Peyer's patch (tissue), 4 donors: ENCODE measurements at regions not wholly inside any gene's neighbourhood (a gene's known extent, or its start where the extent isn't known, plus 50 kb on each side); places are given as distances from the start of the nearest gene placed in this dataset.

Source experiments
- DNase-seq, 3 donors: peaks; one replicate each; pipeline ENCODE4 v3.0.0-alpha.2; 2017 to 2019
- H3K27ac ChIP-seq, 4 donors: fragments of 200-600 bp; sonication (generic); one replicate each; pipeline ENCODE4 v1.5.1; 2016 to 2019
- H3K27me3 ChIP-seq, 2 donors: fragments of 200-600 bp; sonication (generic); one replicate each; pipeline ENCODE4 v1.5.1; 2019
- H3K36me3 ChIP-seq, 3 donors: fragments of 200-600 bp; sonication (generic); one replicate each; pipeline ENCODE4 v1.5.1; 2016 to 2019
- H3K4me1 ChIP-seq, 4 donors: fragments of 200-600 bp; sonication (generic); one replicate each; pipeline ENCODE4 v1.5.1; 2016 to 2019
- H3K4me3 ChIP-seq, 4 donors: fragments of 200-600 bp; sonication (generic); 1 replicate in 3 of 4; 2 replicates in 1 of 4; pipeline ENCODE4 v1.5.1; 2016 to 2019; ENCODE audit warnings: mild to moderate bottlenecking in 1 of 4
- H3K9me3 ChIP-seq, 4 donors: fragments of 200-600 bp; sonication (generic); one replicate each; pipeline ENCODE4 v1.5.1; 2016 to 2019; ENCODE audit warnings: mild to moderate bottlenecking in 1 of 4
- CTCF ChIP-seq, 6 experiments: fragments of 450-650 bp in 4 of 6; fragments of 200-600 bp in 2 of 6; sonication (generic) in 1 of 6; IDR thresholded peaks; one replicate each; pipeline ENCODE4 v1.5.1; 2017 to 2019; ENCODE audit warnings: antibody characterized with exemption in 6 of 6, mild to moderate bottlenecking in 3 of 6, moderate library complexity in 1 of 6
- POLR2A ChIP-seq, 2 donors: fragments of 450-650 bp; IDR thresholded peaks; one replicate each; pipeline ENCODE4 v1.5.1; 2017; ENCODE audit warnings: antibody characterized with exemption in 2 of 2, mild to moderate bottlenecking in 2 of 2, moderate library complexity in 2 of 2

- TF ChIP-seq POLR2A (IDR thresholded peaks at IDR 0.05) (no peak), CTCF (IDR thresholded peaks at IDR 0.05) (no peak)
- no peaks in the 10 kb centered on the region for H3K4me1 ChIP-seq
- H3K4me3 ChIP-seq: no peak overlapping the region
- no peak for DNase-seq
- no peaks in the 10 kb centered on the region for H3K27me3 ChIP-seq
- H3K9me3 ChIP-seq: no peaks in the 10 kb centered on the region
- no peaks in the 10 kb centered on the region for H3K36me3 ChIP-seq
- no peak overlapping the region for H3K27ac ChIP-seq
These were observed 247.3 kb upstream of the TAS2R1 start for GRCh38 chr5:9877488-9877887.

GRCh38 chr5:9876451-9876850 lies 246.3 kb upstream of the TAS2R1 start:
- H3K27me3 ChIP-seq: no peaks in the 10 kb centered on the region
- H3K4me3 ChIP-seq: no peak overlapping the region
- H3K27ac ChIP-seq: no peak overlapping the region
- no peaks in the 10 kb centered on the region for H3K9me3 ChIP-seq
- no peaks in the 10 kb centered on the region for H3K4me1 ChIP-seq
- TF ChIP-seq CTCF (IDR thresholded peaks at IDR 0.05): no peak
- TF ChIP-seq POLR2A (IDR thresholded peaks at IDR 0.05): no peak
- no peaks in the 10 kb centered on the region for H3K36me3 ChIP-seq
- DNase-seq: no peak

- H3K27ac ChIP-seq: no peak overlapping the region
- no peaks in the 10 kb centered on the region for H3K4me1 ChIP-seq
- H3K36me3 ChIP-seq: no peaks in the 10 kb centered on the region
- DNase-seq: no peak
- H3K4me3 ChIP-seq: no peak overlapping the region
- no peak for TF ChIP-seq POLR2A (IDR thresholded peaks at IDR 0.05)
- no peak for TF ChIP-seq CTCF (IDR thresholded peaks at IDR 0.05)
- H3K27me3 ChIP-seq: no peaks in the 10 kb centered on the region
- H3K9me3 ChIP-seq: peaks cover 0 to 3% (median 0%) of the 10 kb centered on the region in 4 donors
These were observed 239.6 kb upstream of the TAS2R1 start for GRCh38 chr5:9869616-9870288.

- Histone ChIP-seq H3K27me3 (no peaks in the 10 kb centered on the region), H3K27ac (no peak overlapping the region), H3K36me3 (no peaks in the 10 kb centered on the region), H3K4me3 (no peak overlapping the region), H3K4me1 (no peaks in the 10 kb centered on the region), H3K9me3 (peaks cover 0 to 3% (median 0%) of the 10 kb centered on the region in 4 donors)
- DNase-seq: no peak
- TF ChIP-seq POLR2A (IDR thresholded peaks at IDR 0.05) (no peak), CTCF (IDR thresholded peaks at IDR 0.05) (no peak)
These were observed 235.4 kb upstream of the TAS2R1 start for GRCh38 chr5:9865574-9865973.

- Histone ChIP-seq H3K36me3 (no peaks in the 10 kb centered on the region), H3K27me3 (no peaks in the 10 kb centered on the region), H3K9me3 (peaks cover 0 to 3% (median 0%) of the 10 kb centered on the region in 4 donors), H3K4me1 (no peaks in the 10 kb centered on the region), H3K4me3 (no peak overlapping the region), H3K27ac (no peak overlapping the region)
- TF ChIP-seq CTCF (IDR thresholded peaks at IDR 0.05) (no peak), POLR2A (IDR thresholded peaks at IDR 0.05) (no peak)
- no peak for DNase-seq
These were observed 234.6 kb upstream of the TAS2R1 start for GRCh38 chr5:9864791-9865190.

GRCh38 chr5:9863486-9863885 lies 233.3 kb upstream of the TAS2R1 start:
- Histone ChIP-seq H3K4me3 (no peak overlapping the region), H3K9me3 (peaks cover 0 to 3% (median 0%) of the 10 kb centered on the region in 4 donors), H3K36me3 (no peaks in the 10 kb centered on the region), H3K27me3 (no peaks in the 10 kb centered on the region), H3K4me1 (no peaks in the 10 kb centered on the region), H3K27ac (no peak overlapping the region)
- TF ChIP-seq POLR2A (IDR thresholded peaks at IDR 0.05) (no peak), CTCF (IDR thresholded peaks at IDR 0.05) (no peak)
- no peak for DNase-seq
